ENCODE measurements at regions not wholly inside any gene's neighbourhood (a gene's known extent, or its start where the extent isn't known, plus 50 kb on each side); places are given as distances from the start of the nearest gene placed in this dataset.

- no peak for DNase-seq (ENCODE audit: low read depth in 2 of 2)
These were observed 179.8 kb downstream of the FOXA2 start for GRCh38 chr20:22404419-22405170.

GRCh38 chr20:22403632-22404361 lies 180.6 kb downstream of the FOXA2 start:
- DNase-seq (ENCODE audit: low read depth in 2 of 2) = no peak

- no peak for DNase-seq (ENCODE audit: low read depth in 2 of 2)
These were observed 181.2 kb downstream of the FOXA2 start for GRCh38 chr20:22403022-22403631.

GRCh38 chr20:22402550-22402949 lies 181.8 kb downstream of the FOXA2 start:
- no peak for DNase-seq (ENCODE audit: low read depth in 2 of 2)

GRCh38 chr20:22400440-22400839 lies 183.9 kb downstream of the FOXA2 start:
- DNase-seq (ENCODE audit: low read depth in 2 of 2) = no peak

- no peak for DNase-seq (ENCODE audit: low read depth in 2 of 2)
These were observed 189.8 kb downstream of the FOXA2 start for GRCh38 chr20:22394583-22394982.

- DNase-seq (ENCODE audit: low read depth in 2 of 2) = no peak
These were observed 193.8 kb downstream of the FOXA2 start for GRCh38 chr20:22390543-22390903.

GRCh38 chr20:22389836-22390542 lies 194.4 kb downstream of the FOXA2 start:
- DNase-seq (ENCODE audit: low read depth in 2 of 2) = no peak

- DNase-seq (ENCODE audit: low read depth in 2 of 2) = no peak
These were observed 196.9 kb downstream of the FOXA2 start for GRCh38 chr20:22387452-22387851.

- DNase-seq (ENCODE audit: low read depth in 2 of 2) = no peak
These were observed 198.1 kb downstream of the FOXA2 start for GRCh38 chr20:22386306-22386623.

- DNase-seq (ENCODE audit: low read depth in 2 of 2) = no peak
These were observed 198.6 kb downstream of the FOXA2 start for GRCh38 chr20:22385602-22386305.

- DNase-seq (ENCODE audit: low read depth in 2 of 2) = no peak
These were observed 199.4 kb downstream of the FOXA2 start for GRCh38 chr20:22384978-22385377.

GRCh38 chr20:22383156-22383555 lies 201.2 kb downstream of the FOXA2 start:
- no peak for DNase-seq (ENCODE audit: low read depth in 2 of 2)

GRCh38 chr20:22382742-22383141 lies 201.6 kb downstream of the FOXA2 start:
- no peak for DNase-seq (ENCODE audit: low read depth in 2 of 2)

- DNase-seq (ENCODE audit: low read depth in 2 of 2) = no peak
These were observed 202.5 kb downstream of the FOXA2 start for GRCh38 chr20:22381812-22382416.

- DNase-seq (ENCODE audit: low read depth in 2 of 2) = no peak
These were observed 204.9 kb downstream of the FOXA2 start for GRCh38 chr20:22379472-22379871.

- no peak for DNase-seq (ENCODE audit: low read depth in 2 of 2)
These were observed 209.4 kb downstream of the FOXA2 start for GRCh38 chr20:22374678-22375590.

- no peak for DNase-seq (ENCODE audit: low read depth in 2 of 2)
These were observed 210.3 kb downstream of the FOXA2 start for GRCh38 chr20:22374066-22374465.

GRCh38 chr20:22373164-22373895 lies 211.0 kb downstream of the FOXA2 start:
- DNase-seq (ENCODE audit: low read depth in 2 of 2) = no peak

GRCh38 chr20:22371843-22372242 lies 212.5 kb downstream of the FOXA2 start:
- DNase-seq (ENCODE audit: low read depth in 2 of 2) = no peak

All from stimulated activated CD8-positive, alpha-beta memory T cell treated with anti-CD3 and anti-CD28 coated beads, Interleukin-7, amount 100 ng/mL, for 4 hours (primary cell).